ENCODE measurements at regions not wholly inside any gene's neighbourhood (a gene's known extent, or its start where the extent isn't known, plus 50 kb on each side); places are given as distances from the start of the nearest gene placed in this dataset.

GRCh38 chr1:242764161-242764560, 239.7 kb upstream of the PLD5 start:
- TF ChIP-seq SFPQ (IDR thresholded peaks at IDR 0.05; ENCODE audit: low read depth, low read length) (no peak), SRSF1 (IDR thresholded peaks at IDR 0.05; ENCODE audit: low read depth, low read length) (no peak)

All from K562 (cell line).